Prostate gland (tissue), 2 donors: ENCODE measurements at regions not wholly inside any gene's neighbourhood (a gene's known extent, or its start where the extent isn't known, plus 50 kb on each side); places are given as distances from the start of the nearest gene placed in this dataset.

Experiments
- POLR2A ChIP-seq: fragments of 450-650 bp; IDR thresholded peaks from one replicate; pipeline ENCODE4 v1.6.1; 2016; ENCODE audit warnings: antibody characterized with exemption, mild to moderate bottlenecking
- POLR2AphosphoS5 ChIP-seq: sonication (generic); formaldehyde crosslinking; IDR thresholded peaks from one replicate; pipeline ENCODE4 v1.6.1; 2017; ENCODE audit warnings: antibody characterized with exemption
- TF ChIP-seq, protein P1 (sequence below), 4 experiments: fragments of 200-600 bp in 2 of 4; fragments of 450-650 bp in 2 of 4; sonication (generic) in 2 of 4; IDR thresholded peaks; 1 replicate in 3 of 4; 2 replicates in 1 of 4; pipeline ENCODE4 v1.5.1; 2016 to 2019; ENCODE audit warnings: antibody characterized with exemption in 4 of 4, mild to moderate bottlenecking in 2 of 4, moderate library complexity in 2 of 4

DNA sequence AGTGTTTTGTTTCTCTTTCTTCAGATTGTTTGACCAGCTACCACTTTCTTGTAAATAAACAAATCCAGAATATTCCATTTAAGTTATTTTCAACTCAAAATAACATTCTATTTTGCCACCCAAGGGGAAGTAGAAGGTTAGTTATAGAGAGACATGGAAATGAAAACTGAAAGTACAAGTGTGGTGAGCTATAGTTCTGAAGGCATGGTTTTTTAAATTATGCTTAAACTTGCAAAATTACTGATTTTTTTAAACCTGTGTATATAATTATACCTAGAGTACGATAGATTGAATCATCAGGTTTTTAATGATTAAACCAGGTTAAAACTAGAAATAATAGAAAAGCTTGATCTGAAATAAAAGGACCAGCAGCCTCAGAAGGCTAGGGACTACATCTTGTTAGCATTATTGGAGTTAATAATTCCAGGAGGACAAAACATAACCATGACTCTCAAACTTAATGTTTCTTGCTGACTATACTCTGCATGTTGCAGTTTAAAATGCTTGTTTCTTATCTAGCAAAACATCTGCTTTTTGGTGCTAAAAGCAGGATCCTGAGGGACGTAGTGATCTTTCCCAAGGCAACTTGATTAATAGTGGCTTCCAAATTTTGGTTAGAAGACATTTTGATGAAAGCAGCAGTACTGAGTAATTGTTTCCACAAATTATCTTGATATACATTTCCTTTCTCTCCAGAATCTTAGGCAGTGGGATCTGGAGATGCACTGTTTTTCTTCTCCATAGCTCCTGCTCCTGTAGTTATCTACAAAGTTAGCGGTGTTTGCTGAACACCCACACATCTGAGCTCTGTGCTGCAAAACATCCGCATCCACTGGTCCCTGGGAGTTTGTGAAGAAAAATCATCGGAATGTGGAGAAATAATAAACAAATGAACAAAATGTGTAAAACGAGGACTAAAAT lies 327.2 kb upstream of the PKDCC start:
- no peak for TF ChIP-seq POLR2AphosphoS5
- TF ChIP-seq, protein P1, sequence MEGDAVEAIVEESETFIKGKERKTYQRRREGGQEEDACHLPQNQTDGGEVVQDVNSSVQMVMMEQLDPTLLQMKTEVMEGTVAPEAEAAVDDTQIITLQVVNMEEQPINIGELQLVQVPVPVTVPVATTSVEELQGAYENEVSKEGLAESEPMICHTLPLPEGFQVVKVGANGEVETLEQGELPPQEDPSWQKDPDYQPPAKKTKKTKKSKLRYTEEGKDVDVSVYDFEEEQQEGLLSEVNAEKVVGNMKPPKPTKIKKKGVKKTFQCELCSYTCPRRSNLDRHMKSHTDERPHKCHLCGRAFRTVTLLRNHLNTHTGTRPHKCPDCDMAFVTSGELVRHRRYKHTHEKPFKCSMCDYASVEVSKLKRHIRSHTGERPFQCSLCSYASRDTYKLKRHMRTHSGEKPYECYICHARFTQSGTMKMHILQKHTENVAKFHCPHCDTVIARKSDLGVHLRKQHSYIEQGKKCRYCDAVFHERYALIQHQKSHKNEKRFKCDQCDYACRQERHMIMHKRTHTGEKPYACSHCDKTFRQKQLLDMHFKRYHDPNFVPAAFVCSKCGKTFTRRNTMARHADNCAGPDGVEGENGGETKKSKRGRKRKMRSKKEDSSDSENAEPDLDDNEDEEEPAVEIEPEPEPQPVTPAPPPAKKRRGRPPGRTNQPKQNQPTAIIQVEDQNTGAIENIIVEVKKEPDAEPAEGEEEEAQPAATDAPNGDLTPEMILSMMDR (IDR thresholded peaks at IDR 0.05) = no peak
- TF ChIP-seq POLR2A = no peak
